HCT116 (cell line): ENCODE measurements at regions not wholly inside any gene's neighbourhood (a gene's known extent, or its start where the extent isn't known, plus 50 kb on each side); places are given as distances from the start of the nearest gene placed in this dataset.

Source experiments
- ATAC-seq: fragments of 200-7000 bp; cut with Tn5 transposase; 2 replicates; pipeline ENCODE4 v1.9.1; 2020; ENCODE audit warnings: mild to moderate bottlenecking, moderate library complexity
- BruUV-seq: library from RNA; stranded (reverse); fragments of 400-500 nt; replicated peaks from 2 replicates; lab custom pipeline; 2021; lab: Mats Ljungman, UMichigan
- CTCF ChIA-PET: fragments of 300-600 bp; sonication (Branson Sonifier 250); formaldehyde crosslinking; loops from one replicate; lab custom pipeline; 2021; ENCODE audit warnings: antibody characterized with exemption; lab: Charles Lee
- POLR2A ChIA-PET: fragments of 300-600, 350-600 bp; sonication (Branson Sonifier 250); formaldehyde crosslinking; loops from one replicate; lab custom pipeline; 2021; ENCODE audit warnings: antibody characterized with exemption; lab: Charles Lee
- RAD21 ChIA-PET, 2 experiments: fragments of 300-600 bp; sonication (Branson Sonifier 250); formaldehyde crosslinking; loops; one replicate each; lab custom pipeline; 2023; ENCODE audit warnings: low total read pairs in 2 of 2; ENCODE audit not compliant: uncharacterized antibody in 2 of 2, unreplicated experiment in 2 of 2, low non-redundant PET in 1 of 2; lab: Charles Lee
- DNase-seq: peaks from one replicate; pipeline ENCODE4 v3.0.0-alpha.2; 2010; ENCODE audit warnings: low read depth, low spot score
- H2AFZ ChIP-seq: fragments of 200-600 bp; shearing (Covaris generic), sonication (generic); 2 replicates; pipeline ENCODE4 v1.6.1; 2017; ENCODE audit warnings: low read depth, mixed run types, mixed read lengths, antibody characterized with exemption, low read length; ENCODE audit not compliant: poor library complexity, severe bottlenecking
- H3K27ac ChIP-seq: 2 replicates; pipeline ENCODE4 v1.5.1; 2012; ENCODE audit warnings: low read depth, low read length
- H3K27me3 ChIP-seq: fragments of 200-600 bp; sonication (generic); 2 replicates; pipeline ENCODE4 v1.6.1; 2016; ENCODE audit warnings: mixed run types, low read length, mixed read lengths; ENCODE audit not compliant: insufficient read depth
- H3K36me3 ChIP-seq, 2 experiments: fragments of 200-500 bp in 1 of 2; fragments of 200-600 bp in 1 of 2; sonication (Bioruptor generic) in 1 of 2; sonication (generic) in 1 of 2; 2 replicates each; pipeline versions ENCODE4 v1.5.1 to v1.6.1; 2014 to 2016; ENCODE audit warnings: low read length in 2 of 2, inconsistent platforms in 1 of 2, mixed read lengths in 1 of 2, mixed run types in 1 of 2; ENCODE audit not compliant: insufficient read depth in 2 of 2, control insufficient read depth in 1 of 2
- H3K4me1 ChIP-seq, 2 experiments: fragments of 200-600 bp in 1 of 2; sonication (generic) in 1 of 2; 2 replicates each; pipeline versions ENCODE4 v1.5.1 to v1.6.1; 2012 to 2017; ENCODE audit warnings: low read length in 2 of 2, inconsistent platforms in 1 of 2, mild to moderate bottlenecking in 1 of 2, mixed read lengths in 1 of 2, mixed run types in 1 of 2, moderate library complexity in 1 of 2; ENCODE audit not compliant: insufficient read depth in 2 of 2, control insufficient read depth in 1 of 2
- H3K4me2 ChIP-seq: fragments of 200-600 bp; sonication (generic); 2 replicates; pipeline ENCODE4 v1.6.1; 2017; ENCODE audit warnings: mixed run types, low read length, mixed read lengths
- H3K4me3 ChIP-seq, 2 experiments: fragments of 200-600 bp in 1 of 2; sonication (generic) in 1 of 2; replicated peaks in 1 of 2; 2 replicates each; pipeline ENCODE4 v1.5.1; 2011 to 2016; ENCODE audit warnings: low read length in 2 of 2, control low read depth in 1 of 2, low read depth in 1 of 2, mild to moderate bottlenecking in 1 of 2, mixed read lengths in 1 of 2, mixed run types in 1 of 2
- H3K79me2 ChIP-seq: fragments of 200-600 bp; sonication (generic); 2 replicates; pipeline ENCODE4 v1.6.1; 2017; ENCODE audit warnings: mild to moderate bottlenecking, mixed run types, low read length, moderate library complexity, mixed read lengths; ENCODE audit not compliant: insufficient read depth
- H3K9ac ChIP-seq: fragments of 200-600 bp; sonication (generic); 2 replicates; pipeline ENCODE4 v1.6.1; 2016; ENCODE audit warnings: low read length, mixed read lengths
- H3K9me2 ChIP-seq: fragments of 200-600 bp; sonication (generic), shearing (Covaris generic); 2 replicates; pipeline ENCODE4 v1.6.1; 2017; ENCODE audit warnings: mixed run types, mild to moderate bottlenecking, moderate library complexity; ENCODE audit not compliant: insufficient read depth
- H3K9me3 ChIP-seq, 2 experiments: fragments of 200-500 bp in 1 of 2; fragments of 200-600 bp in 1 of 2; sonication (Bioruptor generic) in 1 of 2; sonication (generic) in 1 of 2; 2 replicates each; pipeline ENCODE4 v1.6.1; 2014 to 2017; ENCODE audit warnings: low read length in 2 of 2, mixed read lengths in 2 of 2, inconsistent platforms in 1 of 2, low read depth in 1 of 2, mild to moderate bottlenecking in 1 of 2, mixed run types in 1 of 2, moderate library complexity in 1 of 2; ENCODE audit not compliant: control insufficient read depth in 1 of 2, insufficient read depth in 1 of 2
- H4K20me1 ChIP-seq: fragments of 200-600 bp; sonication (generic), shearing (Covaris generic); 2 replicates; pipeline ENCODE4 v1.6.1; 2017; ENCODE audit warnings: mixed run types, mild to moderate bottlenecking, moderate library complexity; ENCODE audit not compliant: insufficient read depth
- ELF1 ChIP-seq: IDR thresholded peaks from 2 replicates; pipeline ENCODE4 v1.6.1; 2012; ENCODE audit warnings: low read depth, borderline replicate concordance
- FOSL1 ChIP-seq: IDR thresholded peaks from 2 replicates; pipeline ENCODE4 v1.6.1; 2012; ENCODE audit warnings: low read depth
- RAD21 ChIP-seq: IDR thresholded peaks from 2 replicates; pipeline ENCODE4 v1.6.1; 2012; ENCODE audit warnings: low read depth, mild to moderate bottlenecking
- SP1 ChIP-seq: IDR thresholded peaks from 2 replicates; pipeline ENCODE4 v1.6.1; 2012; ENCODE audit warnings: low read depth
- TCF7L2 ChIP-seq: IDR thresholded peaks from 2 replicates; pipeline ENCODE4 v1.7.0; 2011; ENCODE audit warnings: borderline replicate concordance, inconsistent platforms; ENCODE audit not compliant: insufficient read depth, insufficient read length; ENCODE audit errors: extremely low read depth
- ZFX ChIP-seq: fragments of 450-650 bp; IDR thresholded peaks from 2 replicates; pipeline ENCODE4 v1.6.1; 2017
- intact Hi-C: fragments of 100-400 bp; cut with micrococcal nuclease; formaldehyde crosslinking; loops from 2 replicates; pipeline ENCODE4 v1.10.0; 2022
- TF ChIP-seq, protein P1 (sequence below): IDR thresholded peaks from 2 replicates; pipeline ENCODE4 v1.6.1; 2011; ENCODE audit warnings: mild to moderate bottlenecking, low read length, moderate library complexity; ENCODE audit not compliant: insufficient replicate concordance; ENCODE audit errors: extremely low read depth
- TF ChIP-seq, protein P2 (sequence below): IDR thresholded peaks from 2 replicates; pipeline ENCODE4 v1.6.1; 2012; ENCODE audit warnings: low read depth
- TF ChIP-seq, protein P3 (sequence below), 3 experiments: fragments of 200-600 bp in 1 of 3; sonication (generic) in 1 of 3; IDR thresholded peaks in 2 of 3; conservative IDR thresholded peaks in 1 of 3; 2 replicates each; pipeline ENCODE4 v1.5.1; 2012 to 2017; ENCODE audit warnings: low read depth in 2 of 3, low read length in 2 of 3, antibody characterized with exemption in 1 of 3, borderline replicate concordance in 1 of 3, control low read depth in 1 of 3, mild to moderate bottlenecking in 1 of 3, mixed read lengths in 1 of 3, mixed run types in 1 of 3, moderate library complexity in 1 of 3; ENCODE audit not compliant: insufficient read depth in 1 of 3

DNA sequence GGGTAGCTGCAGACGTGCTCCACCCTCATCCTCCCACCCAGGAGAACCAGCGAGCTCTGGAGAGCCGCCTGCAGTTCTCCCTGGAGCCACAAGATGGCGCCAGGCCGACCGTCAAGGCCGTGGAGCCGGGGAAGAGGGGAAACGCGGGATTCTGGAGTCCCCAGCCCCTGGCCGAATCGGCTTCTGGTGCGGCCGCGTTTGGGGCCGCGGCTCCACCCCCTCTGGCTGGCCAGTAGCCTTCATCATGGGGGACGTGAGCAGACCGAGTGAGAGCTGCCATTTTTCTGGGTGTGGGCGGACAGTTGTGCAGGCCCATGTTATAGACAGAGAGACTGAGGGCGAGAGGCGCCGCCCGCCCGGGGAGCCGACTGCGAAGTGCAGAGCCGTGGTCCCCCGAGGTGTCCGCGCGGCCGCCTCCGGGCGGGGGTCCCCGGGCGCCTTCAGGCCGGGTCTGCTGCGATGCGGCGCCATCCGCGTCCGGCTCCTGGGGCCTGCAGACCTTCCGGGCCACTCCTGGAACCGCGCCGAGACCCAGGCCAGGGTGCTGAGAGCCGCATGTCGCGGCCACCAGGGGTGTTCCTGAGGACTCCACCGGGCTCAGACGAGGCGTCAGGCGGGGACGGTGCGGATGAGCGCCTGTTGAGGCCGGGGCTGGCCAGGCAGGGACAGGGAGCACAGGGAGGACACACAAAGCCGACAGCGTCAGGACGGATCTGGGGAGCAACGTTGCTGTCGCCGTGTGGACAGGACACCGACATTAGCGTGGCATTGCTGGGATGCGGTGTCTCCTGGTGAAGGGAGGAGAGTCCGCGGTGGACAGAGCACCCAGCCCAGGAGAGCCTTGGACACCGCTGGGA lies 418.2 kb upstream of the HS6ST1 start:
- no peaks in the 10 kb centered on the region for H3K36me3 ChIP-seq
- no peaks in the 10 kb centered on the region for H4K20me1 ChIP-seq
- POLR2A ChIA-PET = no interaction called here
- peak overlapping the region; percentile 31; the same call in 1 of the 2 replicates for H3K4me2 ChIP-seq
- intact Hi-C loops = loop anchor here (1.0 to 5.0 kb wide), 3 partner anchors 660 to 1185 kb away; no protein-coding TSS in a partner anchor
- TF ChIP-seq, protein P1, sequence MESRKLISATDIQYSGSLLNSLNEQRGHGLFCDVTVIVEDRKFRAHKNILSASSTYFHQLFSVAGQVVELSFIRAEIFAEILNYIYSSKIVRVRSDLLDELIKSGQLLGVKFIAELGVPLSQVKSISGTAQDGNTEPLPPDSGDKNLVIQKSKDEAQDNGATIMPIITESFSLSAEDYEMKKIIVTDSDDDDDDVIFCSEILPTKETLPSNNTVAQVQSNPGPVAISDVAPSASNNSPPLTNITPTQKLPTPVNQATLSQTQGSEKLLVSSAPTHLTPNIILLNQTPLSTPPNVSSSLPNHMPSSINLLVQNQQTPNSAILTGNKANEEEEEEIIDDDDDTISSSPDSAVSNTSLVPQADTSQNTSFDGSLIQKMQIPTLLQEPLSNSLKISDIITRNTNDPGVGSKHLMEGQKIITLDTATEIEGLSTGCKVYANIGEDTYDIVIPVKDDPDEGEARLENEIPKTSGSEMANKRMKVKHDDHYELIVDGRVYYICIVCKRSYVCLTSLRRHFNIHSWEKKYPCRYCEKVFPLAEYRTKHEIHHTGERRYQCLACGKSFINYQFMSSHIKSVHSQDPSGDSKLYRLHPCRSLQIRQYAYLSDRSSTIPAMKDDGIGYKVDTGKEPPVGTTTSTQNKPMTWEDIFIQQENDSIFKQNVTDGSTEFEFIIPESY = no peak
- TF ChIP-seq ZFX = no peak
- TF ChIP-seq RAD21 = peak; percentile 69
- no peak for TF ChIP-seq ELF1
- TF ChIP-seq, protein P2, sequence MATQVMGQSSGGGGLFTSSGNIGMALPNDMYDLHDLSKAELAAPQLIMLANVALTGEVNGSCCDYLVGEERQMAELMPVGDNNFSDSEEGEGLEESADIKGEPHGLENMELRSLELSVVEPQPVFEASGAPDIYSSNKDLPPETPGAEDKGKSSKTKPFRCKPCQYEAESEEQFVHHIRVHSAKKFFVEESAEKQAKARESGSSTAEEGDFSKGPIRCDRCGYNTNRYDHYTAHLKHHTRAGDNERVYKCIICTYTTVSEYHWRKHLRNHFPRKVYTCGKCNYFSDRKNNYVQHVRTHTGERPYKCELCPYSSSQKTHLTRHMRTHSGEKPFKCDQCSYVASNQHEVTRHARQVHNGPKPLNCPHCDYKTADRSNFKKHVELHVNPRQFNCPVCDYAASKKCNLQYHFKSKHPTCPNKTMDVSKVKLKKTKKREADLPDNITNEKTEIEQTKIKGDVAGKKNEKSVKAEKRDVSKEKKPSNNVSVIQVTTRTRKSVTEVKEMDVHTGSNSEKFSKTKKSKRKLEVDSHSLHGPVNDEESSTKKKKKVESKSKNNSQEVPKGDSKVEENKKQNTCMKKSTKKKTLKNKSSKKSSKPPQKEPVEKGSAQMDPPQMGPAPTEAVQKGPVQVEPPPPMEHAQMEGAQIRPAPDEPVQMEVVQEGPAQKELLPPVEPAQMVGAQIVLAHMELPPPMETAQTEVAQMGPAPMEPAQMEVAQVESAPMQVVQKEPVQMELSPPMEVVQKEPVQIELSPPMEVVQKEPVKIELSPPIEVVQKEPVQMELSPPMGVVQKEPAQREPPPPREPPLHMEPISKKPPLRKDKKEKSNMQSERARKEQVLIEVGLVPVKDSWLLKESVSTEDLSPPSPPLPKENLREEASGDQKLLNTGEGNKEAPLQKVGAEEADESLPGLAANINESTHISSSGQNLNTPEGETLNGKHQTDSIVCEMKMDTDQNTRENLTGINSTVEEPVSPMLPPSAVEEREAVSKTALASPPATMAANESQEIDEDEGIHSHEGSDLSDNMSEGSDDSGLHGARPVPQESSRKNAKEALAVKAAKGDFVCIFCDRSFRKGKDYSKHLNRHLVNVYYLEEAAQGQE = no peak
- TF ChIP-seq SP1 = no peak
- TF ChIP-seq, protein P3, sequence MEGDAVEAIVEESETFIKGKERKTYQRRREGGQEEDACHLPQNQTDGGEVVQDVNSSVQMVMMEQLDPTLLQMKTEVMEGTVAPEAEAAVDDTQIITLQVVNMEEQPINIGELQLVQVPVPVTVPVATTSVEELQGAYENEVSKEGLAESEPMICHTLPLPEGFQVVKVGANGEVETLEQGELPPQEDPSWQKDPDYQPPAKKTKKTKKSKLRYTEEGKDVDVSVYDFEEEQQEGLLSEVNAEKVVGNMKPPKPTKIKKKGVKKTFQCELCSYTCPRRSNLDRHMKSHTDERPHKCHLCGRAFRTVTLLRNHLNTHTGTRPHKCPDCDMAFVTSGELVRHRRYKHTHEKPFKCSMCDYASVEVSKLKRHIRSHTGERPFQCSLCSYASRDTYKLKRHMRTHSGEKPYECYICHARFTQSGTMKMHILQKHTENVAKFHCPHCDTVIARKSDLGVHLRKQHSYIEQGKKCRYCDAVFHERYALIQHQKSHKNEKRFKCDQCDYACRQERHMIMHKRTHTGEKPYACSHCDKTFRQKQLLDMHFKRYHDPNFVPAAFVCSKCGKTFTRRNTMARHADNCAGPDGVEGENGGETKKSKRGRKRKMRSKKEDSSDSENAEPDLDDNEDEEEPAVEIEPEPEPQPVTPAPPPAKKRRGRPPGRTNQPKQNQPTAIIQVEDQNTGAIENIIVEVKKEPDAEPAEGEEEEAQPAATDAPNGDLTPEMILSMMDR (IDR thresholded peaks at IDR 0.05 in 2 of 3, conservative IDR thresholded peaks at IDR 0.05 in 1 of 3; ENCODE audit: borderline replicate concordance in 1 of 3, insufficient read depth in 1 of 3, low read depth in 2 of 3, low read length in 2 of 3) = peak; percentile 68 to 100 (median 98)
- TF ChIP-seq TCF7L2 = no peak
- TF ChIP-seq FOSL1 = no peak
- TF ChIP-seq, all 23 proteins: peak for 2
- Histone ChIP-seq H2AFZ (no peak overlapping the region), H3K79me2 (no peaks in the 10 kb centered on the region), H3K27me3 (0 out of 2 replicates have a peak, but pooled peaks cover 11% of the 10 kb centered on the region), H3K4me1 (no peaks in the 10 kb centered on the region), H3K9me2 (no peaks in the 10 kb centered on the region), H3K9ac (no peak overlapping the region), H3K9me3 (no peaks in the 10 kb centered on the region), H3K4me3 (no peak overlapping the region), H3K27ac (no peak overlapping the region)
- RAD21 ChIA-PET = interaction anchor here in 1 of 2 experiments (0.6 kb wide), 1 partner anchor 136 kb away, joined by 3 read pairs; no protein-coding TSS in a partner anchor
- CTCF ChIA-PET = interaction anchor here (0.6 to 1.0 kb wide), 6 partner anchors 12 to 1187 kb away, joined by 3 to 7 read pairs (median 3); no protein-coding TSS in a partner anchor
- BruUV-seq = no TSS peak
- DNase-seq (peak; percentile 54), ATAC-seq (peak; percentile 92)
